ENCODE measurements at regions not wholly inside any gene's neighbourhood (a gene's known extent, or its start where the extent isn't known, plus 50 kb on each side); places are given as distances from the start of the nearest gene placed in this dataset.

- TF ChIP-seq CTCF (IDR thresholded peaks at IDR 0.05) = no peak
- TF ChIP-seq POLR2A (IDR thresholded peaks at IDR 0.05) = no peak
- no peak for TF ChIP-seq POLR2AphosphoS5 (IDR thresholded peaks at IDR 0.05)
These were observed 52.9 kb upstream of the PAGE5 start for GRCh38 chrX:55167124-55167803.
